ENCODE measurements at regions not wholly inside any gene's neighbourhood (a gene's known extent, or its start where the extent isn't known, plus 50 kb on each side); places are given as distances from the start of the nearest gene placed in this dataset.
A peak's percentile ranks its signal among the peaks of the same experiment; 100 is the strongest.

DNA sequence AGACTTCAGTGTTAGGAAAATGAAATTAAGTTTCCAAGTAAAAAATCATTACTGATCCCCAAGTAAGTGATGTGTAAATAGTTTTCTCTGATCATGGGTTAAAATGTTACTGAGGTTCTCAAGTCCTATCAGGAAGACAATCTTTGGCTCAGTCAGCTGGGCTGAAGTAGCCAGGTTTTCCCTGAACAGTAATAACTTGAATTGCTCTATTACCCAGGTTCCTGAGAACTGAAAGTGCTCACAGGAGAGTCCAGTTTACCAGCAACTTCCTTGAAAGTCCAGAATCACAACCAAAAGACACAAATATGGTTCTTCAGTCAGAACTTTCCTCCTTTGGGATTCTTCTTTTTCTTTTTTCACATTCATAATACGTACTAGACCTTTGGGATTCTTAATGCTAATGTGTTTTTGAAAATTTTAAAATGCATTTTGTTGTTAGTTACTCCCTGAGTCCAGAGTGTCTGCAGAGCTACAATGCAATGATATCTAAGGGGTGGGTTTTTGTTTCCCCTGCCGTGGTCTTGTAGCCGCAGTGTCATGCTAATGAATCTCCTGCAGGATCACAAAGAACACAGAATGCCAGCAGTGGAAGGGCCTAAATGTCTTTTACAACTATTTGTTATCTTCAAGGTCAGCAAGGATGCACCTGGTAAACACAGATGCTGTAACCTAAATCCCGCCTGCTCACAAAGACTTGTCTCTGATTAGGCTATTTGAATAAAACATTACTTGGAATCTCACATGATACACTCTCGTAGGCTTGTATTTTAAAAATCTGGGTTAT, 439.8 kb upstream of the NR3C2 start:
- TF ChIP-seq, protein P1, sequence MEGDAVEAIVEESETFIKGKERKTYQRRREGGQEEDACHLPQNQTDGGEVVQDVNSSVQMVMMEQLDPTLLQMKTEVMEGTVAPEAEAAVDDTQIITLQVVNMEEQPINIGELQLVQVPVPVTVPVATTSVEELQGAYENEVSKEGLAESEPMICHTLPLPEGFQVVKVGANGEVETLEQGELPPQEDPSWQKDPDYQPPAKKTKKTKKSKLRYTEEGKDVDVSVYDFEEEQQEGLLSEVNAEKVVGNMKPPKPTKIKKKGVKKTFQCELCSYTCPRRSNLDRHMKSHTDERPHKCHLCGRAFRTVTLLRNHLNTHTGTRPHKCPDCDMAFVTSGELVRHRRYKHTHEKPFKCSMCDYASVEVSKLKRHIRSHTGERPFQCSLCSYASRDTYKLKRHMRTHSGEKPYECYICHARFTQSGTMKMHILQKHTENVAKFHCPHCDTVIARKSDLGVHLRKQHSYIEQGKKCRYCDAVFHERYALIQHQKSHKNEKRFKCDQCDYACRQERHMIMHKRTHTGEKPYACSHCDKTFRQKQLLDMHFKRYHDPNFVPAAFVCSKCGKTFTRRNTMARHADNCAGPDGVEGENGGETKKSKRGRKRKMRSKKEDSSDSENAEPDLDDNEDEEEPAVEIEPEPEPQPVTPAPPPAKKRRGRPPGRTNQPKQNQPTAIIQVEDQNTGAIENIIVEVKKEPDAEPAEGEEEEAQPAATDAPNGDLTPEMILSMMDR (IDR thresholded peaks at IDR 0.05): no peak

DNA sequence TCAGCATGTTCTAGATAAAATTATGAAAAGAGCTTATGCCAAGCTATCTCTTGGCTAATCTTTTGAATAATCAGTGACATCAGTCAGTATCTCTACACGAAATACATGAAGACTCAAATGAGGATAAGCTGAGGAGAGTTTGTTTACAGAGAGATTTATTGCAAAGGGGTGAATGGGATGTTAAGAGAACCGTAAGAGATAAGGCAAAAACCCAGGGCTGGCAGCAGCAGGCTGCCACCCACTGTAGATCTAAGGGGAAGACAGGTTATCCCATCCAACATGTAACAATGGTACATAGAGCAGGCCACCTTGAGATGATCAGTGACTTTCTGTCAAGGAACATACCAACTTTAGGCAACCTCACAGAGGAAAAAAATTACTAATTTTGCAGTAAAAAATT, 432.1 kb upstream of the NR3C2 start:
- TF ChIP-seq, protein P1 (IDR thresholded peaks at IDR 0.05): peak; percentile 14; the same call in 1 of the 2 replicates

DNA sequence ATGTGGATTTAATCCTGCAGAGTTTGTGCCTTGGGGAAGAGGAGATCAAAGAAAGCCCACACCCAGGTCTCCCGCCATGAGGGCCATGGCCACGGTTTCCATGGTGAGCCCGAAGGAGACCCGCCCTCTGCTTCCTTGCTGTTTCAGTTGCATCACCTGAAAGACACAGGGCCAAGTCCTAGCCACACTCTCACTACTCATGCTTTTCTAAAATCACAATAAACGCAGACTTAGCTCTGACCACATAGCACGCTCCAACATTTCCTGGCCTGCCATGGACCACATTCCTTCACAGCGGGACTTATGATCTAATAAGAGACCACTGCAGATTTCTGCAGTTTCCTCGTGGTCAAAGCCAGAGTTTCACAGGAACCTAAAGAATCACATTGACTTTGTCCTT, 426.0 kb upstream of the NR3C2 start:
- TF ChIP-seq, protein P1 (IDR thresholded peaks at IDR 0.05): no peak

DNA sequence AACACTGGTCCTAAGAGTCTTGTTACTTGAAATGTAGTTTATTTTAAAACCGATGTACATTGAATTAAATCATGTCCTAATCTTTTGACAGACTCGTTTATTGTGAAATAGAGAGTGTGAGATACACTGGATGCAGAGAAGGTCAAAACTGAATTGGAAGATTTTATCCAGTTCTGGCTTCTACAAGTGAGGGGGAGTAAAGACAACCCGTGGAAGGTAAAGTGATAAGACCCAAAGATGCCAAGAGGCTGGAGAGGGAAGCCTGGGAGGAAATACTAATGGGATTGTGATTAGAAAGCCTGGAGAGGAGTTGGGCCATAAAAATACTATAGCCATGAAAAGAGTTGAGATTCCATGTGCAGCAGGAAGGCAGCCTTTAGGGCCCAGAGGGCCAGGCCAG, 424.5 kb upstream of the NR3C2 start:
- TF ChIP-seq, protein P1 (IDR thresholded peaks at IDR 0.05): no peak

DNA sequence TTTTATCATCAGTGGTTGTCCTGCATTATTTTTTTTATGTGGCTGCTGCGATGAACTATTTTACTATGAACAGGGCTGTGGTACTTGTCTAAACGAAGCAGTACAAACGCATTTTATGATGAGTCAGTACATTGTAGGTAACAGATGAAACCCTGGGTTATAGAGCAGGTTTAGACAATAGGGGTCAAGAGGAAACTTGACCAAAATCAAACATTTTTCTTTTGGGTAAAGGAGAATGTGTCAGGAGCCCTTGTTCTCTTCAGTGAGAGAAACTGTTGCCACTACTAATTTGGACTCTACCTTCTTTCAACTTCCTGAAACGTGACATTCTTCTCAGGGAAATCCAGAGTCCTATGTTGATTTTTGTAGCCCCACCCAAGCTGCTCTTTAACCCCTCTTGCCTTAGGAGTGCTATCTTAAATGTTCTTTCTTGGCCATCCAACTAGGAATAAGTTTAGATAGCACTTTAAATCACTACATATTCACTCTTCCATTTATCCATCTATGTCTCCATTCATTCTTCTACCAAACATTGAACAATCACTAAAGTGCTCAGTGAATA, 415.8 kb upstream of the NR3C2 start:
- TF ChIP-seq, protein P1 (IDR thresholded peaks at IDR 0.05): no peak

DNA sequence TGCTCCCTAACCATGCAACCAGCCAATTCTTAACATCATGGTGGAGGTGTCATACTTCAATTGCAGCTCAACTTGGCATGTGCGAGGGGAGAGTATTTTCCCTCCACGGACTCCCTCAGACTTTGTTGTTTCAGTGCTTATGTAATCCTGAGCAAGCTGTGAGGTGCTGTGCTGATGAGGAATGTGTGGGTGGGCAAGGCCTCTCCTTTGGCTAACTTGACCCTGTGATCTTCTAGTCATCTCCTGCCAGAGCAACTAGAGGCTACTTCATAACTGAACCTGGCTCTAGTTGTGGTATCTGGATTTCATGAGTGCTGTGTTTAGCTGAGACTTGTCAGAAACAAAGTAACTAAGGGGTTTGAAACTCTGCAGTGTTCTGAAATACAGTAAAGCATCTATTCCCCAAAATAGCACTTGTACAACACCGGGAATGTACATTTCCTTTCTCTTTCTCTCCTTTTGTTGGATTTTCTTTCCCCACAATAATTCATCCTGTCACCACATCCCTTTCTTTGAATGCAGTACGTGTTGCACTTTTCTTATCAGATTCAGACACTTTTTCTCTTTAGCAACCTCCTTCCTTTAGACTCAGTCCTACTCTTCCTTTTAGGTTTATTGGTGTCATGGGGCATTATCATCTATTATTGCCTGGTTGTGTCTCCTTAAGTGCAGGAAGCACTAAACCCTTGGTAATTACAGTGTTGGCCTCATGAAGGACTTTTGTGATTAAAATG, 415.2 kb upstream of the NR3C2 start:
- TF ChIP-seq, protein P1 (IDR thresholded peaks at IDR 0.05): no peak

DNA sequence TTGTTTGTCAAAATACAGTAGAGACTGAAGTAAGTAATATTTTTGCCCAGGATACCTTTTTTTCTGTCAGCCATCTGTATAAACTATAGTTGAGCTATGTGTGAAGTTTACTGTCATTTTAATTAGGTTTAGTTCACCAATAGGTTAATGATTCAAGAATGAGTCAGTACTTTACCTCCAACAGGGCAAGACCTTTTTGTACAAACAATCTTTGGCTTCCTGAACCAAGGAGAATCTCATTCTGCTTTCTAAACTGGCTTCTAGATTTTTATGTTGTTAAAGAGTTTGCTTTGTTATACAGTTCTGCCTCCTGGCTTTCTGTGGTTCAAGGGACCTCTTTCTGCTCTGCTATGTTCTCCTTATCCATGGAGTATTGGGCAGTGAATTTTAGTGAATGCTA, 412.0 kb upstream of the NR3C2 start:
- TF ChIP-seq, protein P1 (IDR thresholded peaks at IDR 0.05): no peak

Data from LNCAP (cell line).